ENCODE measurements at regions not wholly inside any gene's neighbourhood (a gene's known extent, or its start where the extent isn't known, plus 50 kb on each side); places are given as distances from the start of the nearest gene placed in this dataset.

DNA sequence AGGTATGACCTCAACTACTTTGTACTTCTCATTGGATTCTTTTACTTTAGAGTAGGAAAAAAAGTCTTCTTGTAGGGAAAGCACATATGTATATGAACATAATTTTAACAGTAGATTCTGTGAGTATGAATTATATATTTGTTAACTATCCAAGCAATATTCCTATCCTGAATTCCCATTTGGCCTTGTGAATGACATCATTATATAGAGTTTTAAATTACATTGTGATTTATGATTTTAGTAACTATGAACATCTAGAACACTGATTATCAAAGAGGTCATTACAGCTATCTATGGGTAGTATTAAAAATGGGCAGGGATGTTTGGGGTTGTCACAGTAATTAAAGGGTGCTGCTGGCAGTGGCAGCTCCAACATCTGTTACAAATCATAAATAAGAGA is 163.9 kb upstream of the TFAP2D start:
- TF ChIP-seq, protein P1, sequence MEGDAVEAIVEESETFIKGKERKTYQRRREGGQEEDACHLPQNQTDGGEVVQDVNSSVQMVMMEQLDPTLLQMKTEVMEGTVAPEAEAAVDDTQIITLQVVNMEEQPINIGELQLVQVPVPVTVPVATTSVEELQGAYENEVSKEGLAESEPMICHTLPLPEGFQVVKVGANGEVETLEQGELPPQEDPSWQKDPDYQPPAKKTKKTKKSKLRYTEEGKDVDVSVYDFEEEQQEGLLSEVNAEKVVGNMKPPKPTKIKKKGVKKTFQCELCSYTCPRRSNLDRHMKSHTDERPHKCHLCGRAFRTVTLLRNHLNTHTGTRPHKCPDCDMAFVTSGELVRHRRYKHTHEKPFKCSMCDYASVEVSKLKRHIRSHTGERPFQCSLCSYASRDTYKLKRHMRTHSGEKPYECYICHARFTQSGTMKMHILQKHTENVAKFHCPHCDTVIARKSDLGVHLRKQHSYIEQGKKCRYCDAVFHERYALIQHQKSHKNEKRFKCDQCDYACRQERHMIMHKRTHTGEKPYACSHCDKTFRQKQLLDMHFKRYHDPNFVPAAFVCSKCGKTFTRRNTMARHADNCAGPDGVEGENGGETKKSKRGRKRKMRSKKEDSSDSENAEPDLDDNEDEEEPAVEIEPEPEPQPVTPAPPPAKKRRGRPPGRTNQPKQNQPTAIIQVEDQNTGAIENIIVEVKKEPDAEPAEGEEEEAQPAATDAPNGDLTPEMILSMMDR (IDR thresholded peaks at IDR 0.05), result no peak
- TF ChIP-seq YY1 (IDR thresholded peaks at IDR 0.05; ENCODE audit: low read depth) (no peak), RFX5 (IDR thresholded peaks at IDR 0.05; ENCODE audit: low read length) (no peak), TAF1 (IDR thresholded peaks at IDR 0.05; ENCODE audit: borderline replicate concordance, low read depth, low read length) (no peak), SIN3A (IDR thresholded peaks at IDR 0.05; ENCODE audit: borderline replicate concordance, low read depth, low read length) (no peak), MEF2A (IDR thresholded peaks at IDR 0.05; ENCODE audit: borderline replicate concordance, low read depth) (no peak), SMC3 (IDR thresholded peaks at IDR 0.05; ENCODE audit: low read depth, low read length) (no peak), TEAD4 (IDR thresholded peaks at IDR 0.05; ENCODE audit: borderline replicate concordance, insufficient read depth) (no peak), EP300 (IDR thresholded peaks at IDR 0.05; ENCODE audit: borderline replicate concordance in 1 of 2, low read depth in 1 of 2, low read length in 1 of 2) (no peak)
- TF ChIP-seq, protein P2, sequence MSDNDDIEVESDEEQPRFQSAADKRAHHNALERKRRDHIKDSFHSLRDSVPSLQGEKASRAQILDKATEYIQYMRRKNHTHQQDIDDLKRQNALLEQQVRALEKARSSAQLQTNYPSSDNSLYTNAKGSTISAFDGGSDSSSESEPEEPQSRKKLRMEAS (IDR thresholded peaks at IDR 0.05; ENCODE audit: low read depth), result no peak
- TF ChIP-seq, protein P3, sequence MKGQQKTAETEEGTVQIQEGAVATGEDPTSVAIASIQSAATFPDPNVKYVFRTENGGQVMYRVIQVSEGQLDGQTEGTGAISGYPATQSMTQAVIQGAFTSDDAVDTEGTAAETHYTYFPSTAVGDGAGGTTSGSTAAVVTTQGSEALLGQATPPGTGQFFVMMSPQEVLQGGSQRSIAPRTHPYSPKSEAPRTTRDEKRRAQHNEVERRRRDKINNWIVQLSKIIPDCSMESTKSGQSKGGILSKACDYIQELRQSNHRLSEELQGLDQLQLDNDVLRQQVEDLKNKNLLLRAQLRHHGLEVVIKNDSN (IDR thresholded peaks at IDR 0.05; ENCODE audit: borderline replicate concordance, low read depth), result no peak
